Spleen (tissue), 7 donors: ENCODE measurements at regions not wholly inside any gene's neighbourhood (a gene's known extent, or its start where the extent isn't known, plus 50 kb on each side); places are given as distances from the start of the nearest gene placed in this dataset.

ENCODE experiments used
- CTCF ChIP-seq, 11 experiments: fragments of 200-600 bp in 7 of 11; fragments of 450-650 bp in 4 of 11; sonication (generic) in 4 of 11; IDR thresholded peaks in 8 of 11; conservative IDR thresholded peaks in 3 of 11; 1 replicate in 7 of 11; 2 replicates in 4 of 11; pipeline versions ENCODE4 v1.4.0 to v1.8.0; 2016 to 2021; ENCODE audit warnings: antibody characterized with exemption in 11 of 11, inconsistent platforms in 4 of 11, mild to moderate bottlenecking in 1 of 11
- POLR2A ChIP-seq, 3 donors: fragments of 450-650 bp; IDR thresholded peaks; one replicate each; pipeline ENCODE4 v1.5.1; 2017; ENCODE audit warnings: antibody characterized with exemption in 3 of 3, mild to moderate bottlenecking in 1 of 3
- donor health status: DM: no; HTN: no; CAD: no; lungs with moderate emphysema.
- donor health status: DM: no; HTN: no; CAD: no.
- donor health status: DM: no; HTN: no; CAD: no.

- TF ChIP-seq CTCF (IDR thresholded peaks at IDR 0.05 in 8 of 11, conservative IDR thresholded peaks at IDR 0.05 in 3 of 11) = no peak
- no peak for TF ChIP-seq POLR2A (IDR thresholded peaks at IDR 0.05)
Observed at GRCh38 chr20:61115364-61116065, 136.5 kb upstream of the CDH4 start.
